Breast epithelium (tissue), 3 donors: ENCODE measurements at regions not wholly inside any gene's neighbourhood (a gene's known extent, or its start where the extent isn't known, plus 50 kb on each side); places are given as distances from the start of the nearest gene placed in this dataset.

Experiments
- POLR2A ChIP-seq: fragments of 450-650 bp; IDR thresholded peaks from one replicate; pipeline ENCODE4 v1.6.1; 2016; ENCODE audit warnings: antibody characterized with exemption, mild to moderate bottlenecking, moderate library complexity
- POLR2AphosphoS5 ChIP-seq, 3 donors: sonication (generic); formaldehyde crosslinking; IDR thresholded peaks; one replicate each; pipeline ENCODE4 v1.6.1; 2017; ENCODE audit warnings: antibody characterized with exemption in 3 of 3

- no peak for TF ChIP-seq POLR2AphosphoS5 (IDR thresholded peaks at IDR 0.05)
- TF ChIP-seq POLR2A: no peak
Observed at GRCh38 chr6:50102676-50103075, 52.9 kb upstream of the DEFB112 start.
